ENCODE measurements at regions not wholly inside any gene's neighbourhood (a gene's known extent, or its start where the extent isn't known, plus 50 kb on each side); places are given as distances from the start of the nearest gene placed in this dataset.

DNA sequence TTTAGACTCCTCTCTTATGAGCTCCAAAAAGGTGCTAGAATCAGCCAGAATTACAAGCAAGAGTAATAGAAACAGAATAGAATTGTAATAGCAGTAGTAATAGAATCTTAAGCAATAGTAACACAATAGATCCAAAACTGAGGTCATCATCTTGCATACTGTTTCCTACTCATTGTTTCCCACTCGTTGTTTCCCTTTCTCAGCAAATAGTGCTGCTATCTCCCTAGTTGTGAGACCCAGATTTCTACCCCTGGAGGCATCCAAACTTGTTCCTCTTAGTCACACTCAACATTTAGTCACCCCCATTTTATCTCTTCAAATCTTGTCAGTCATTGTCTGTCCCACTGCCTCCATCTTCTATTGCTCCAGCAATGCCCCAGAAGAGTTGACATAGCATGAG is 356.9 kb upstream of the MARCKS start:
- DNase-seq (ENCODE audit: low spot score) = no peak

DNA sequence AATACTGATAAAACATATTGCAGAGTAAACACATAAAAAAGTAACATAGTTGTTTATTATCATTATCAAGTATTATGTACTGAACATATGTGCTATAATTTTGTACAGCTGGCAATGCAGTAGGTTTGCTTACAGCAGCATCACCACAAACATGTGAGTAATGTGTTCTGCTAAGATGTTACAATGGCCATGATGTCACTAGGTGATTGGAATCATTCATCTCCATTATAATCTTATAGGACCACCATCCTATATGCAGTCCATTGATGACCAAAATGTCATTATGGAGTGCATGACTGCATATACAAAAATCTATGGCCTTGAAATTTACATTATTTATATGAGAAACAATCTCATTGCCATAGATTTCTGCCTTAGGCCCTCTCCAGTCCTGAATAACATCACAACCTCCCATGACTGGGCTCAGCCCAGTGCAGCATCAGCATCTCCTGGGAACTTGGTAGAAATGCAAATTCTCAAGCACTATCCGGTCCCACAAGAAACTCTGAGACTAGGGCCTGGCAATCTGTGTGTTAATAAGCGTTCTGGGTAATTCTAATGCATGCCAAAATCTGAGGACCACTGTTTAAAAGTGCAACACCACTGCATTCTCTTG is 352.0 kb upstream of the MARCKS start:
- no peak for DNase-seq (ENCODE audit: low spot score)

DNA sequence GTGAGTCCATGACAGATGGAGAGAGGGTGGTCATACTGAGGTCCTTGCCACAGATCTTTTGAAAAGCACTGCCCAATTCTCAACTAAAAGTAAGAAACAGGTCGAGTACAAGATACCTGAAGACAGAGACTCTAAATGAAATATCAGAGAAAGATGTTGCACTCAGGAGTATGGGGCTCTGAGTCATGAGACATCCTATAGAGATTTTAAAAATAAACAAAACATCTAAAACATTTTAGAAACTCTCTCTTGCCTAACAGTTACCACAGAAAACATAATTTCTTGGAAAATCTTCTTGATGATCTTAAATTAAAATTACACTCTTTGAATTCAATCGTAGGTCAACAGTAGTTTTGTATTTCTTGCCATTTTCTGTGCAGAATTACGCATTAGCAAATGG is 348.9 kb upstream of the MARCKS start:
- no peak for DNase-seq (ENCODE audit: low spot score)

- no peak for DNase-seq (ENCODE audit: low spot score)
Measured at GRCh38 chr6:113511100-113511499, 346.0 kb upstream of the MARCKS start.

GRCh38 chr6:113512576-113512975 is 344.6 kb upstream of the MARCKS start:
- DNase-seq (ENCODE audit: low spot score) = no peak

- no peak for DNase-seq (ENCODE audit: low spot score)
Measured at GRCh38 chr6:113513086-113513485, 344.1 kb upstream of the MARCKS start.

DNA sequence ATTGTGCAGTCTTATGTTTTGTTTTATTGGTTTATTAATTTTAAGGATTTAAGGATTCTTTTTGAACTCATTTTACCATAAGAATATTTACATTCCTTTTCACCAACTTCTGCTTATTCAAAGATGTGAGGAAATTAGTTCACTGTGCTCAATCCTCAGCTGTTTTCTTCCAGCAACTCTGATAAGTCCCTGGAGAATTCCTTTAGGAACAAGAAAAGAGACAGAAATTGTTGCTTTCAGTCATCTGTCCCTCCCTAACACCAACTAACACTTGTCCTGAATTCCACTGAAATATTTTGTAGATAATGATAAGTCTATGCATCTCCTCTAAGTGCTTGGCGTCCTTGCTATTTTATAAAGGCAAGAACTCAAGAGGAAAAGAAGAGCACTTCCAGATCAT is 334.8 kb upstream of the MARCKS start:
- DNase-seq (ENCODE audit: low spot score) = no peak

- no peak for DNase-seq (ENCODE audit: low spot score)
Measured at GRCh38 chr6:113524826-113525225, 332.3 kb upstream of the MARCKS start.

DNA sequence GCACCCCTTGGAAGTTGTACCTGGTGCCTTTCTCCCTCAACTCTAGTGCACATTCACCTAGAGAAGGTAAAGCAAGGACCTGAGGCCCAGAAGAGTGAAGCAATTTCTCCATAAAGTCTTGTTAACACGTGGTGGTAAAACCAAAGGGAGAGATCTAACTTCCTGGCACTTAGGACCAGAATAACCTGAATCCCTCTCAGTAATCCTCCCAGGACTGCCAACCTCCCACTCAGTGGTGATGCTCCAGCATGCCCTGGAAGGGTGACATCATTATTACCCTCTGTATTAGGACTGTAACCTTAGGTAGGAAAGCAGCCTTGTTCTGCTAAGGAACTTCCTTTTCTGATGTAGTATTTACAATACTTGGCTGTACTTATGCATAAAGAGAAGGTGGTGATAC is 330.6 kb upstream of the MARCKS start:
- DNase-seq (ENCODE audit: low spot score) = no peak

GRCh38 chr6:113526995-113527394 is 330.1 kb upstream of the MARCKS start:
- DNase-seq (ENCODE audit: low spot score) = no peak

DNA sequence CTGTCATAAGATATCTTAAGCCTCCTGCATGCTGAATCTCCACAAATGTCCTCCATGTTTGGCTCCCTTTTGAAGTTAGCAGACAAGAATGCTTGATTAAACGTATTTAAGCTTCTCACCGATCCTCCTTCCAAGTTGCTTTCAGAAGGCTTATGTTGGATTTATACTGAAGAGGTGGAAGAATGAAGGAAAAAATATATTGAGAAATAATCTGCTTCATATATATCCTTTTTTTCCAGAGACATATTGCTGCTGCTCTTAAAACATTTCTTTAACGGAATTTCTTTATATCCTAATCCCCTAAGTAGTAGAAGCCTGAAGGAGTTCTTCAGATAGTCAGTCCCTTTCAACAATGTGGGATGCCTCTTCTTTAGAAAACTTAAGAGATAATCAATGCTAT is 329.0 kb upstream of the MARCKS start:
- DNase-seq (ENCODE audit: low spot score) = no peak

GRCh38 chr6:113529196-113529595 is 327.9 kb upstream of the MARCKS start:
- DNase-seq (ENCODE audit: low spot score) = no peak

- no peak for DNase-seq (ENCODE audit: low spot score)
Measured at GRCh38 chr6:113529879-113530278, 327.3 kb upstream of the MARCKS start.

DNA sequence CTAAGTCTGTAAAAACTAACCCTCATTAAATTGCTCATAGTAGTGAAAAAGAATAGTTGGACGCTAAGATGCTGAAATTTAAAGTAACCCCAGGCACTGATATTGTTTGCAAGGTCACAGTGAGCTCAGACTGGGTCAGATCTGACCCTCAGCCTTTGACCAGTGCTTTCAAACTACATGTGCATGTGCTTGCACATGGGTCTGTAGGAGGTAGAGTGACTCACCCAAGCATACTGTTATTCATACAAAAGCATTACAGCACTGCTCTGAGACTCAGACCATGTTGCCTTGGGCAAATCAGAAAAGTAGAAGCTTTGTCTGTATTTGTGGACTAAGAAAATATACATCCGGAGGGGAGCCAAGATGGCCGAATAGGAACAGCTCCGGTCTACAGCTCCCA is 326.4 kb upstream of the MARCKS start:
- no peak for DNase-seq (ENCODE audit: low spot score)

GRCh38 chr6:113539202-113539601 is 317.9 kb upstream of the MARCKS start:
- no peak for DNase-seq (ENCODE audit: low spot score)

DNA sequence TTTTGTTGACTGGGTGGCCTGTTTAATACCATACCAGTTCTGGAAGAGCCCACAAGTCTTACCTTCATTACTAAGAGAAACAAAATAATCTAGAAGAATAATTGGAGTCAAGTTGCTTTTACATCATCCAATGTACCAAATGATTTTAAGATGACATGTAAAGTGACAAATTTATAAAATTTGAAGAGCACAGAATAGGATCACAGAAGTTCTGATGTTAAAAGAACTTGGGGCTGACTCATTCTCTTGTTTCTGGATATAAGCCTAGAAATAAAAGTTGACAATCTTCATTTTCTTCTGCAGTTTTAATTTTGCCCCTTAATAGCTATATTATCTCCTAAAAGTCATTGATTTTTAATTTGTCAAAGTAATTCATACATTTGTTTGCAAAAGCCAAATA is 317.5 kb upstream of the MARCKS start:
- DNase-seq (ENCODE audit: low spot score) = no peak

DNA sequence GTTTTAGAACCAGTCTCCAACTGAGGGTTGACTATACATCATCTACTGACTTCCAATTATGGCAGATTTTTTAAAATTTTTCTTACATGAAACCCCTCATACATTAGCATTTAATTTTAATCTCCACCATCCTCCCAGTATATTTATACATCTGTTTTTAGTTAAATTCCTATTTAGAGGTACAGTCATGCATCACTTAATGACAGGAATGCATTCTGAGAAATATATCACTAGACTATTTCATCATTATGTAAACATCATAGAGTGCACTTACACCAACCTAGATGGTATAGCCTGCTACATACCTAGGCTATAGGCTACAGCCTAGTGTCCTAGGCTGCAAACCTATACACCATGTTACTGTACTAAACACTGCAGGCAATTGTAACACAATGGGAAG is 316.7 kb upstream of the MARCKS start:
- no peak for DNase-seq (ENCODE audit: low spot score)

GRCh38 chr6:113551168-113551567 is 306.0 kb upstream of the MARCKS start:
- no peak for DNase-seq (ENCODE audit: low spot score)

GRCh38 chr6:113556775-113557174 is 300.4 kb upstream of the MARCKS start:
- no peak for DNase-seq (ENCODE audit: low spot score)

DNA sequence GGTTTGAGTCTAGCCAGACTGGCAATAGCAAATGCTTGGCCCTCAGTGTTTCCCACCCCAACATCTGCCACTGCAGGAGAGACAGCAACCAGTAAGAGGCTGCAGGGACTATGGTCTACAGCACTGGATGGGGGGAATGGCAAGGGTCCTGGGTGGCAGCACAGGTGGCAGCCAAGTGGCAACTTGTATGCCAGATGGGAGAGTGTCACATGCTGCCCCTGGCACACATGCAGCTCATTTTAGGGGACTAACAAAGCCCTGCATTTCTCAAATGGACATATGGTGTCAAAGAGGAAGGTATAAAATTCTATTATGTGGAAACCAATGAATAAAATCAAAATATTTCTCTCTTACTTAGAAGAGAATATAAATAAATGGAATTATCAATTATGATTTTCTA is 298.7 kb upstream of the MARCKS start:
- no peak for DNase-seq (ENCODE audit: low spot score)

- DNase-seq (ENCODE audit: low spot score) = no peak
Measured at GRCh38 chr6:113558966-113559365, 298.2 kb upstream of the MARCKS start.

- no peak for DNase-seq (ENCODE audit: low spot score)
Measured at GRCh38 chr6:113560376-113560775, 296.8 kb upstream of the MARCKS start.

GRCh38 chr6:113560908-113561307 is 296.2 kb upstream of the MARCKS start:
- DNase-seq (ENCODE audit: low spot score) = no peak

- DNase-seq (ENCODE audit: low spot score) = no peak
Measured at GRCh38 chr6:113562248-113562647, 294.9 kb upstream of the MARCKS start.

Data from activated CD4-positive, alpha-beta T cell treated with anti-CD3 and anti-CD28 coated beads, Interleukin-2, Interleukin-4, amounts not matched to agents 100 ng/mL and 50 ng/mL, durations not matched to agents 16 hours and 8 hours (primary cell).